MM.1S (cell line): ENCODE measurements at regions not wholly inside any gene's neighbourhood (a gene's known extent, or its start where the extent isn't known, plus 50 kb on each side); places are given as distances from the start of the nearest gene placed in this dataset.

Experiments used
- DNase-seq: peaks from one replicate; pipeline ENCODE4 v3.0.0-alpha.2; 2015
- H2AFZ ChIP-seq: fragments of 300-600 bp; sonication (generic); 2 replicates; pipeline ENCODE4 v1.6.0; 2016; ENCODE audit warnings: antibody characterized with exemption, low read length
- H3F3A ChIP-seq: fragments of 300-600 bp; sonication (generic); 2 replicates; pipeline ENCODE4 v1.6.1; 2016; ENCODE audit warnings: mild to moderate bottlenecking, antibody characterized with exemption, low read length, moderate library complexity, mixed read lengths; ENCODE audit not compliant: insufficient read depth
- H3K27ac ChIP-seq: fragments of 300-600 bp; sonication (generic); 2 replicates; pipeline ENCODE4 v1.5.1; 2016; ENCODE audit warnings: mild to moderate bottlenecking, low read length
- H3K27me3 ChIP-seq: fragments of 300-600 bp; sonication (generic); replicated peaks from 2 replicates; pipeline ENCODE4 v1.6.0; 2016; ENCODE audit warnings: low read length; ENCODE audit not compliant: insufficient read depth
- H3K36me3 ChIP-seq: fragments of 300-600 bp; sonication (generic); replicated peaks from 2 replicates; pipeline ENCODE4 v1.6.1; 2016; ENCODE audit warnings: mild to moderate bottlenecking, low read length, mixed read lengths; ENCODE audit not compliant: insufficient read depth
- H3K4me1 ChIP-seq: fragments of 300-600 bp; sonication (generic); 2 replicates; pipeline ENCODE4 v1.6.1; 2016; ENCODE audit warnings: low read length, mixed read lengths
- H3K4me2 ChIP-seq: fragments of 300-600 bp; sonication (generic); 2 replicates; pipeline ENCODE4 v1.6.0; 2016; ENCODE audit warnings: low read depth, low read length
- H3K4me3 ChIP-seq: fragments of 300-600 bp; sonication (generic); 2 replicates; pipeline ENCODE4 v1.5.1; 2016; ENCODE audit warnings: low read length, mixed read lengths
- H3K79me2 ChIP-seq: fragments of 300-600 bp; sonication (generic); 2 replicates; pipeline ENCODE4 v1.6.1; 2016; ENCODE audit warnings: mixed run types, low read length, mixed read lengths
- H3K9ac ChIP-seq: fragments of 300-600 bp; sonication (generic); 2 replicates; pipeline ENCODE4 v1.6.1; 2016; ENCODE audit warnings: low read length, mixed read lengths
- H3K9me2 ChIP-seq: fragments of 300-600 bp; sonication (generic); replicated peaks from 2 replicates; pipeline ENCODE4 v1.6.1; 2016; ENCODE audit warnings: mild to moderate bottlenecking, low read length, mixed read lengths; ENCODE audit not compliant: insufficient read depth
- H3K9me3 ChIP-seq: fragments of 300-600 bp; sonication (generic); replicated peaks from 2 replicates; pipeline ENCODE4 v1.6.1; 2016; ENCODE audit warnings: mild to moderate bottlenecking, low read length, mixed read lengths; ENCODE audit not compliant: insufficient read depth
- H4K20me1 ChIP-seq: fragments of 300-600 bp; sonication (generic); 2 replicates; pipeline ENCODE4 v1.6.1; 2016; ENCODE audit warnings: mild to moderate bottlenecking, low read length, moderate library complexity, mixed read lengths; ENCODE audit not compliant: insufficient read depth
- EZH2 ChIP-seq: fragments of 300-600 bp; sonication (generic); optimal IDR thresholded peaks from 2 replicates; pipeline ENCODE3; 2017; ENCODE audit warnings: low read depth, mild to moderate bottlenecking, antibody characterized with exemption, low read length, mixed read lengths
- EZH2phosphoT487 ChIP-seq: fragments of 300-600 bp; sonication (generic); IDR thresholded peaks from 2 replicates; pipeline ENCODE4 v1.6.1; 2018; ENCODE audit warnings: antibody characterized with exemption, low read length
- TF ChIP-seq, protein P1 (sequence below): fragments of 300-600 bp; sonication (generic); IDR thresholded peaks from 2 replicates; pipeline ENCODE4 v1.5.1; 2016; ENCODE audit warnings: antibody characterized with exemption, low read length, mixed read lengths

GRCh38 chr3:38964646-38965045 lies 87.1 kb downstream of the SCN11A start:
- Histone ChIP-seq H3K9me3 (no peaks in the 10 kb centered on the region), H3K27ac (no peak overlapping the region), H2AFZ (no peak overlapping the region), H3K27me3 (no peaks in the 10 kb centered on the region), H3K4me2 (no peak overlapping the region), H4K20me1 (no peaks in the 10 kb centered on the region), H3K9me2 (no peaks in the 10 kb centered on the region), H3K36me3 (no peaks in the 10 kb centered on the region), H3K9ac (no peak overlapping the region), H3K4me1 (no peaks in the 10 kb centered on the region), H3F3A (no peaks in the 10 kb centered on the region), H3K4me3 (no peak overlapping the region), H3K79me2 (no peaks in the 10 kb centered on the region)
- DNase-seq, result no peak
- no peak for TF ChIP-seq EZH2phosphoT487
- TF ChIP-seq EZH2, result no peak
- TF ChIP-seq, protein P1, sequence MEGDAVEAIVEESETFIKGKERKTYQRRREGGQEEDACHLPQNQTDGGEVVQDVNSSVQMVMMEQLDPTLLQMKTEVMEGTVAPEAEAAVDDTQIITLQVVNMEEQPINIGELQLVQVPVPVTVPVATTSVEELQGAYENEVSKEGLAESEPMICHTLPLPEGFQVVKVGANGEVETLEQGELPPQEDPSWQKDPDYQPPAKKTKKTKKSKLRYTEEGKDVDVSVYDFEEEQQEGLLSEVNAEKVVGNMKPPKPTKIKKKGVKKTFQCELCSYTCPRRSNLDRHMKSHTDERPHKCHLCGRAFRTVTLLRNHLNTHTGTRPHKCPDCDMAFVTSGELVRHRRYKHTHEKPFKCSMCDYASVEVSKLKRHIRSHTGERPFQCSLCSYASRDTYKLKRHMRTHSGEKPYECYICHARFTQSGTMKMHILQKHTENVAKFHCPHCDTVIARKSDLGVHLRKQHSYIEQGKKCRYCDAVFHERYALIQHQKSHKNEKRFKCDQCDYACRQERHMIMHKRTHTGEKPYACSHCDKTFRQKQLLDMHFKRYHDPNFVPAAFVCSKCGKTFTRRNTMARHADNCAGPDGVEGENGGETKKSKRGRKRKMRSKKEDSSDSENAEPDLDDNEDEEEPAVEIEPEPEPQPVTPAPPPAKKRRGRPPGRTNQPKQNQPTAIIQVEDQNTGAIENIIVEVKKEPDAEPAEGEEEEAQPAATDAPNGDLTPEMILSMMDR, result no peak

DNA sequence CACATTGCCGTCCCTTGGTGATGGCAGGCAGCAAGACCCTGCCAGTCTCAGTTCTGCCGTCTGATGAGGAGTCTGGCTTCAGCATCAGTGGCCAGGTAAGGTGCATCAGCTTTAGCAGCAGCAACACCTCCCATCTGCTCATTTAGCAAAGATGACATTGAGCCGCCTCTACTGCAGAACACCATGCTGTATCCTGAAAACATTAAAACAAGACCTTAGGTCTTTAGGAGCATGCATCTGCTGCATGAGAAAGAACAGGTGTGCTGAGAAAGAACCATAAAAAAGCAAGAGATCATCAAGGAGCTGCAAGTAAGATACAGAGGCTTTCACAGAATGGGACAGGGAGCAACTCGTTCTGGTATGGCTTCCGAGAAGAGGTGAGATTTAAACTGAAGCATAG lies 87.5 kb downstream of the SCN11A start:
- TF ChIP-seq, protein P1, result no peak
- no peak for TF ChIP-seq EZH2
- TF ChIP-seq EZH2phosphoT487, result no peak
- H3K27ac ChIP-seq, result no peak overlapping the region
- H3K4me1 ChIP-seq, result no peaks in the 10 kb centered on the region
- DNase-seq, result no peak
- no peaks in the 10 kb centered on the region for H3K9me3 ChIP-seq
- H3K9ac ChIP-seq, result no peak overlapping the region
- H3K4me3 ChIP-seq, result no peak overlapping the region
- H3K79me2 ChIP-seq, result no peaks in the 10 kb centered on the region
- H3K36me3 ChIP-seq, result no peaks in the 10 kb centered on the region
- H3F3A ChIP-seq, result no peaks in the 10 kb centered on the region
- H2AFZ ChIP-seq, result no peak overlapping the region
- no peak overlapping the region for H3K4me2 ChIP-seq
- no peaks in the 10 kb centered on the region for H3K27me3 ChIP-seq
- H4K20me1 ChIP-seq, result no peaks in the 10 kb centered on the region
- no peaks in the 10 kb centered on the region for H3K9me2 ChIP-seq

GRCh38 chr3:38960953-38961622 lies 90.7 kb downstream of the SCN11A start:
- H3K9ac ChIP-seq, result no peak overlapping the region
- H3K27ac ChIP-seq, result no peak overlapping the region
- peak; percentile 23 for DNase-seq
- no peaks in the 10 kb centered on the region for H3F3A ChIP-seq
- H4K20me1 ChIP-seq, result no peaks in the 10 kb centered on the region
- no peaks in the 10 kb centered on the region for H3K9me2 ChIP-seq
- no peaks in the 10 kb centered on the region for H3K36me3 ChIP-seq
- TF ChIP-seq, protein P1, result peak; percentile 56
- no peak for TF ChIP-seq EZH2
- no peaks in the 10 kb centered on the region for H3K27me3 ChIP-seq
- no peaks in the 10 kb centered on the region for H3K9me3 ChIP-seq
- no peak overlapping the region for H3K4me3 ChIP-seq
- H3K79me2 ChIP-seq, result no peaks in the 10 kb centered on the region
- H2AFZ ChIP-seq, result 0 out of 2 replicates have a peak overlapping the region, but pooled peaks have one; percentile 4
- no peaks in the 10 kb centered on the region for H3K4me1 ChIP-seq
- H3K4me2 ChIP-seq, result no peak overlapping the region
